ENCODE measurements at regions not wholly inside any gene's neighbourhood (a gene's known extent, or its start where the extent isn't known, plus 50 kb on each side); places are given as distances from the start of the nearest gene placed in this dataset.

DNA sequence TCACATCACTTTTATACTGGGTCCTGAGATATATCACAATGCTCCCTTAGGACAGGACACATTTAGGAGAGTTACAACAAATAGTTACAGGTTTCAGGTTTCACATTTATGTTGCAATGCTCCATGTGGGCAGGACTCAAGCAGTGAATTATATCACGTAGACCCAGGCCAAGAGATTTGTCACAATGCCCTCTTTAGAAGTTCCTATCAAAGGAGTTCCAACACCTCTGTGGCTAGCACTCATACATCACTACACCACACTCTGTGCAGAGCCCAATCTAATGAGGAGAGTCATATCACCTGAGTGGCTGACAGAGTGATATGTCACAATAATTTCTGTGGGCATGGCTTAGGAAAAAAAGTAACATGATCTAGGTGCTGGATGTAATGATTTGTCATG, 1068.2 kb upstream of the AMELY start:
- Mint-ChIP-seq H3K4me3 (no peak overlapping the region), H3K9me3 (no peaks in the 10 kb centered on the region), H3K27me3 (no peaks in the 10 kb centered on the region), H3K4me1 (no peaks in the 10 kb centered on the region), H3K27ac (no peak overlapping the region), H3K36me3 (no peaks in the 10 kb centered on the region)
- CTCF ChIA-PET (ENCODE audit: partially characterized antibody) = no interaction called here
- Histone ChIP-seq H3K9me3 (ENCODE audit: control insufficient read depth in 1 of 2, low read length in 2 of 2) (no peaks in the 10 kb centered on the region), H3K27me3 (ENCODE audit: insufficient read depth, low read length) (no peaks in the 10 kb centered on the region), H3K4me1 (ENCODE audit: insufficient read depth, low read length) (no peaks in the 10 kb centered on the region), H3K27ac (ENCODE audit: low read depth, low read length) (no peak overlapping the region), H3K4me3 (ENCODE audit: low read length in 2 of 2) (no peak overlapping the region), H3K36me3 (ENCODE audit: insufficient read depth, low read length) (no peaks in the 10 kb centered on the region)
- intact Hi-C loops (cut with micrococcal nuclease) = no loop called here
- no peak for DNase-seq
- POLR2A ChIA-PET (ENCODE audit: partially characterized antibody) = no interaction called here

DNA sequence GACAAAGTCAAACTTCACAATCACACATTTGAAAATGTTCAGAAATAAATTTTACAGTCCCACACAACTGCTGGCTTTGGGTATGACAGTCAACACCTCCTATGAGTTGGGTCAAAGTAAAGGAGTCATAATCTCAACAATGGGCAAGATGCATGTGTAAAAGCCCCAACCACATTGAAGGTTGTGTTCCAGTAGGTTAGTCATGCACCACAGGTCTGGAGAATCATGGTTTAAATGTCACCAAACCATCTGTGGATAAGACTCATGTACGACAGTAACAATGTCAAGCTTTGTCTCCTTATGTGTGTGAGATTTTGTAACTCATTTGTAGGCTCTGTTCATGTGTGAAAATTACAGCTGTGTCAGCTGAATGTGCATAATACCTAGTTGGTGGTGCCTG, 1065.7 kb upstream of the AMELY start:
- CTCF ChIA-PET (ENCODE audit: partially characterized antibody) = no interaction called here

DNA sequence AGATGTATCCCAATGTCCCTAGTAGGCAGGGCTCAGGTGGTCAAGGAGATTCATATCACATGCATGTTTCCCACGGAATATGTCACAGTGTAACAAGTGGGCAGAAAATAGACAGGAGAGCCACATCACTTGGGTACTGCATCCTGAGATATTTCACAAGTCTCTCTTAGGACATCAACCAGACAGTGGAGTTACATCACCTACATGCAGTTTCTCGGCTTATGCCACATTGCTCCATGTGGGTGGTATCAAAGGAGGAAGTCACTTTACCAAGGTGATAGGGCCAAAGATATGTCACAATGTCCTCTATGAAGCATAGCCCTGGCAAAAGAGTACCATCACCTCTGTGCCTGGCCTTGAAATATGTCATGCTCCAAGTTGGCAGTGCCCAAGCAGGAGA, 1056.7 kb upstream of the AMELY start:
- ChIA-PET CTCF (ENCODE audit: partially characterized antibody) (no interaction called here), POLR2A (ENCODE audit: partially characterized antibody) (no interaction called here)
- Mint-ChIP-seq H3K4me1 (no peaks in the 10 kb centered on the region), H3K9me3 (no peaks in the 10 kb centered on the region), H3K36me3 (no peaks in the 10 kb centered on the region), H3K4me3 (no peak overlapping the region), H3K27me3 (no peaks in the 10 kb centered on the region), H3K27ac (no peak overlapping the region)
- Histone ChIP-seq H3K9me3 (ENCODE audit: control insufficient read depth in 1 of 2, low read length in 2 of 2) (no peaks in the 10 kb centered on the region), H3K4me1 (ENCODE audit: insufficient read depth, low read length) (no peaks in the 10 kb centered on the region), H3K27me3 (ENCODE audit: insufficient read depth, low read length) (no peaks in the 10 kb centered on the region), H3K27ac (ENCODE audit: low read depth, low read length) (no peak overlapping the region), H3K4me3 (ENCODE audit: low read length in 2 of 2) (no peak overlapping the region), H3K36me3 (ENCODE audit: insufficient read depth, low read length) (no peaks in the 10 kb centered on the region)
- intact Hi-C loops (cut with micrococcal nuclease) = no loop called here
- no peak for DNase-seq

More for the DNA sequence above, 1065.7 kb upstream of the AMELY start:
- Mint-ChIP-seq H3K27me3 (no peaks in the 10 kb centered on the region), H3K27ac (no peak overlapping the region), H3K36me3 (no peaks in the 10 kb centered on the region), H3K4me1 (no peaks in the 10 kb centered on the region), H3K4me3 (no peak overlapping the region), H3K9me3 (no peaks in the 10 kb centered on the region)
- DNase-seq = no peak
- H3K36me3 ChIP-seq (ENCODE audit: insufficient read depth, low read length) = no peaks in the 10 kb centered on the region
- intact Hi-C loops (cut with micrococcal nuclease) = no loop called here
- POLR2A ChIA-PET (ENCODE audit: partially characterized antibody) = no interaction called here
- no peak overlapping the region for H3K27ac ChIP-seq (ENCODE audit: low read depth, low read length)
- no peak overlapping the region for H3K4me3 ChIP-seq (ENCODE audit: low read length in 2 of 2)
- H3K4me1 ChIP-seq (ENCODE audit: insufficient read depth, low read length) = no peaks in the 10 kb centered on the region
- H3K27me3 ChIP-seq (ENCODE audit: insufficient read depth, low read length) = no peaks in the 10 kb centered on the region
- H3K9me3 ChIP-seq (ENCODE audit: control insufficient read depth in 1 of 2, low read length in 2 of 2) = no peaks in the 10 kb centered on the region

DNA sequence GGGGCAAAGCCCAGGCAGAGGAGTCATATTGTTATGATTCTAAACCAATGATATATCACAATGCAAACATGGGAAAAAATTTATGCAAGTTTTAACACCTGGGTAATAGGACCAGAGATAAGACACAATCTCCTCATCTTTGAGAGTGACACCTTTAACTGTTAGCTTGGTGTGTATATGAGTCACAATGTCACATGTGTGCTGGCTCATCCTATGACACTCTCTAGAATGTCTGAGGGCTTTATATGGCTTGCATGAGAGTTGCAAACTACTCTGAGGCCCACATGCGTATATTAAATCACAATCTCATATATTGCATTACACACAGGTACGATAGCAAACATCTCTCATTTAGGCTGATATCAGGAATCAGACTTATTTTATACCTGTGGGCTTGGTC, 1055.4 kb upstream of the AMELY start:
- no peaks in the 10 kb centered on the region for H3K36me3 ChIP-seq (ENCODE audit: insufficient read depth, low read length)
- POLR2A ChIA-PET (ENCODE audit: partially characterized antibody) = no interaction called here
- H3K36me3 Mint-ChIP-seq = no peaks in the 10 kb centered on the region
- no peak overlapping the region for H3K27ac Mint-ChIP-seq
- H3K27me3 ChIP-seq (ENCODE audit: insufficient read depth, low read length) = no peaks in the 10 kb centered on the region
- no peak for DNase-seq
- no peaks in the 10 kb centered on the region for H3K4me1 ChIP-seq (ENCODE audit: insufficient read depth, low read length)
- intact Hi-C loops (cut with micrococcal nuclease) = no loop called here
- H3K4me3 ChIP-seq (ENCODE audit: low read length in 2 of 2) = no peak overlapping the region
- H3K27ac ChIP-seq (ENCODE audit: low read depth, low read length) = no peak overlapping the region
- H3K4me3 Mint-ChIP-seq = no peak overlapping the region
- no peaks in the 10 kb centered on the region for H3K9me3 ChIP-seq (ENCODE audit: control insufficient read depth in 1 of 2, low read length in 2 of 2)
- CTCF ChIA-PET (ENCODE audit: partially characterized antibody) = no interaction called here
- H3K27me3 Mint-ChIP-seq = no peaks in the 10 kb centered on the region
- no peaks in the 10 kb centered on the region for H3K4me1 Mint-ChIP-seq
- no peaks in the 10 kb centered on the region for H3K9me3 Mint-ChIP-seq

DNA sequence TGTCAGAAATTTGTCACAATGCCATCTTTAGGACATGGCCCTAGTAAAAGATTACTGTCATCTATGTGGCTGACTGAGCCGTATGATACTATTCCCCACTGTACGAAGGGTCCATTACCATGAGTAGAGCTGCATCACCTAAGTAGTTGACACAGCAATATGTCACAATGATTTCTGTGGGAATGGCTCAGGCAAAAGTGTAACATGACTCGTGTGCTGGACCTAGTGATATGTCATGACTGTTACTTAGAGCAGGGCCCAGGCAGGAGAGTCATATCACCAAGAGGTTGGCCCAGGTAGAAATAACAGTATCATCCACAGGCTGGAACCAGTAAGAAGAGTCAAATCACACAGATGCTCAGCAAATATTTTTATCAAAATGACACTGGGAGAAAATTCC, 1051.8 kb upstream of the AMELY start:
- no peak overlapping the region for H3K27ac ChIP-seq (ENCODE audit: low read depth, low read length)
- H3K9me3 ChIP-seq (ENCODE audit: control insufficient read depth in 1 of 2, low read length in 2 of 2) = no peaks in the 10 kb centered on the region
- POLR2A ChIA-PET (ENCODE audit: partially characterized antibody) = no interaction called here
- no peaks in the 10 kb centered on the region for H3K27me3 ChIP-seq (ENCODE audit: insufficient read depth, low read length)
- H3K36me3 Mint-ChIP-seq = no peaks in the 10 kb centered on the region
- H3K9me3 Mint-ChIP-seq = peaks cover 0 to 3% (median 0%) of the 10 kb centered on the region in 8 donors
- H3K36me3 ChIP-seq (ENCODE audit: insufficient read depth, low read length) = no peaks in the 10 kb centered on the region
- no peaks in the 10 kb centered on the region for H3K27me3 Mint-ChIP-seq
- no peaks in the 10 kb centered on the region for H3K4me1 Mint-ChIP-seq
- no peaks in the 10 kb centered on the region for H3K4me1 ChIP-seq (ENCODE audit: insufficient read depth, low read length)
- H3K4me3 Mint-ChIP-seq = no peak overlapping the region
- no peak overlapping the region for H3K4me3 ChIP-seq (ENCODE audit: low read length in 2 of 2)
- CTCF ChIA-PET (ENCODE audit: partially characterized antibody) = no interaction called here
- intact Hi-C loops (cut with micrococcal nuclease) = no loop called here
- no peak for DNase-seq
- H3K27ac Mint-ChIP-seq = no peak overlapping the region

DNA sequence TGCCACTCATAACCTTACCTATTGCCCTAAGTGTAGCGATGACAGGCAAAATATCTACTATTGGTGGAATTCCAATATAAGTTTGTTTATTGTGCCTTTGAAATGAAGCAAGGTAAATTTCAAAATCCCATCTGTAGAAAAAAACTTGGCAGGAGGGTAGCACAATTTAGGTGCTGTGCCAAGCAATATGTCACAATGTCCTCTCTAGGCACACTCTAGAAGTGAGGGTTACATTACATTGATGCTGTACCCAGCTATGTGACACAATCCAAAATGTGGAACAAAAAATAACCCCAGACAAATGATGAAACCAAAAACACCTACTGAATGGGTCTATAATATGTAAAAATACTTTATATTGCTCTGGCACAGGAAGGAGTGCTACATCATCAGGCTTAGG, 1050.8 kb upstream of the AMELY start:
- Mint-ChIP-seq H3K27ac (no peak overlapping the region), H3K36me3 (no peaks in the 10 kb centered on the region), H3K27me3 (no peaks in the 10 kb centered on the region), H3K4me1 (no peaks in the 10 kb centered on the region), H3K4me3 (no peak overlapping the region), H3K9me3 (peaks cover 0 to 3% (median 0%) of the 10 kb centered on the region in 8 donors)
- intact Hi-C loops (cut with micrococcal nuclease) = no loop called here
- Histone ChIP-seq H3K4me3 (ENCODE audit: low read length in 2 of 2) (no peak overlapping the region), H3K9me3 (ENCODE audit: control insufficient read depth in 1 of 2, low read length in 2 of 2) (no peaks in the 10 kb centered on the region), H3K27ac (ENCODE audit: low read depth, low read length) (no peak overlapping the region), H3K4me1 (ENCODE audit: insufficient read depth, low read length) (no peaks in the 10 kb centered on the region), H3K27me3 (ENCODE audit: insufficient read depth, low read length) (no peaks in the 10 kb centered on the region), H3K36me3 (ENCODE audit: insufficient read depth, low read length) (no peaks in the 10 kb centered on the region)
- DNase-seq = no peak
- ChIA-PET POLR2A (ENCODE audit: partially characterized antibody) (no interaction called here), CTCF (ENCODE audit: partially characterized antibody) (no interaction called here)

DNA sequence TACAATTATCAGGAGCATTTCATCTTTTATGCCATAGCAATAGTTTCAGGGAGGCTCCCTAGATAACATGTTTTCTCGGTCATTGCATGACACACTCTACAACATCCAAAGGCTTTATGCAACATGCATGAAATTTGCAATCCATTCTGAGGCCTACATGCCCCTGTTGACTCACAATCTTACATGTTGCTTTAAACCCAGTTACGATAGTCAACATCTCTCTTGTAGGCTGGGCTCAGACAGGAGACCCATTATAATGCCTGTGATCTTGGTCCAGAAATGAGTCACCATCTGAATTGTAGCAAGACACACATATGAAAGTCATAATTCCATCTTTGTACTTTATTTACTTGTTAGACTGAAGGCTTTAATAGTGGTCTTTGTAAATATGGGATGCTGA, 1050.3 kb upstream of the AMELY start:
- H3K4me3 Mint-ChIP-seq = no peak overlapping the region
- H3K27ac Mint-ChIP-seq = no peak overlapping the region
- Histone ChIP-seq H3K27ac (ENCODE audit: low read depth, low read length) (no peak overlapping the region), H3K27me3 (ENCODE audit: insufficient read depth, low read length) (no peaks in the 10 kb centered on the region), H3K4me3 (ENCODE audit: low read length in 2 of 2) (no peak overlapping the region), H3K36me3 (ENCODE audit: insufficient read depth, low read length) (no peaks in the 10 kb centered on the region), H3K4me1 (ENCODE audit: insufficient read depth, low read length) (no peaks in the 10 kb centered on the region), H3K9me3 (ENCODE audit: control insufficient read depth in 1 of 2, low read length in 2 of 2) (no peaks in the 10 kb centered on the region)
- peaks cover 0 to 3% (median 0%) of the 10 kb centered on the region in 8 donors for H3K9me3 Mint-ChIP-seq
- ChIA-PET CTCF (ENCODE audit: partially characterized antibody) (no interaction called here), POLR2A (ENCODE audit: partially characterized antibody) (no interaction called here)
- intact Hi-C loops (cut with micrococcal nuclease) = no loop called here
- H3K4me1 Mint-ChIP-seq = no peaks in the 10 kb centered on the region
- DNase-seq = no peak
- no peaks in the 10 kb centered on the region for H3K27me3 Mint-ChIP-seq
- no peaks in the 10 kb centered on the region for H3K36me3 Mint-ChIP-seq

DNA sequence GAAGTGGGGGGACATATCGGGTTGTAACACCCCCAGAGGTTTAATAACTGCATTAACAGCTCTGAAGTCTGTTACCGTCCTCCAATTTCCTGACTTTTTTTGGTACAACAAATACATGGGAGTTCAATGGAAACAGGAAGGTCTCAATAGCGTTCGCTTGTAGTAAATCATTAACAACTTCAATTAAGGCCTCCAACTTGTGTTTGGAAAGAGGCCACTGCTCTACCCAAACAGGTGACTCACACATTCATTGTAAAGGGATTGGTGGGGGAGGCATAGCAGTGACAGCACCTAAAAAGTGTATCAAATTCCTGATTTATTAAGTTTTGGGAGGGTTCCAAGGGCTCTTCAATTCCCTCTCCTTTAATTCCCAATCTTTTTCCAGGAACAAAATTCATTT, 1046.2 kb upstream of the AMELY start:
- Mint-ChIP-seq H3K4me3 (no peak overlapping the region), H3K4me1 (no peaks in the 10 kb centered on the region), H3K36me3 (no peaks in the 10 kb centered on the region), H3K27me3 (no peaks in the 10 kb centered on the region), H3K9me3 (peaks cover 0 to 3% (median 0%) of the 10 kb centered on the region in 8 donors), H3K27ac (no peak overlapping the region)
- H3K9me3 ChIP-seq (ENCODE audit: control insufficient read depth in 1 of 2, low read length in 2 of 2) = no peaks in the 10 kb centered on the region
- no peak for DNase-seq
- H3K4me3 ChIP-seq (ENCODE audit: low read length in 2 of 2) = no peak overlapping the region
- no peaks in the 10 kb centered on the region for H3K27me3 ChIP-seq (ENCODE audit: insufficient read depth, low read length)
- intact Hi-C loops (cut with micrococcal nuclease) = no loop called here
- POLR2A ChIA-PET (ENCODE audit: partially characterized antibody) = no interaction called here
- H3K27ac ChIP-seq (ENCODE audit: low read depth, low read length) = no peak overlapping the region
- H3K4me1 ChIP-seq (ENCODE audit: insufficient read depth, low read length) = no peaks in the 10 kb centered on the region
- no peaks in the 10 kb centered on the region for H3K36me3 ChIP-seq (ENCODE audit: insufficient read depth, low read length)
- CTCF ChIA-PET (ENCODE audit: partially characterized antibody) = no interaction called here
